OCI-LY1 (cell line): ENCODE measurements at regions not wholly inside any gene's neighbourhood (a gene's known extent, or its start where the extent isn't known, plus 50 kb on each side); places are given as distances from the start of the nearest gene placed in this dataset.

ENCODE experiments used
- CTCF ChIP-seq: fragments of 200-600 bp; sonication (generic), shearing (Covaris generic); IDR thresholded peaks from 2 replicates; pipeline ENCODE4 v1.5.1; 2017; ENCODE audit warnings: mild to moderate bottlenecking, antibody characterized with exemption, low read length, moderate library complexity, mixed read lengths
- EZH2 ChIP-seq: fragments of 200-600 bp; sonication (generic), shearing (Covaris generic); IDR thresholded peaks from 2 replicates; pipeline ENCODE4 v1.8.0; 2017; ENCODE audit warnings: borderline replicate concordance, mixed run types, mild to moderate bottlenecking, antibody characterized with exemption, low read length, moderate library complexity, mixed read lengths

- TF ChIP-seq CTCF (no peak), EZH2 (no peak)
These were observed 115.4 kb downstream of the EFNB1 start for GRCh38 chrX:68944211-68944610.
